Panc1 (cell line): ENCODE measurements at regions not wholly inside any gene's neighbourhood (a gene's known extent, or its start where the extent isn't known, plus 50 kb on each side); places are given as distances from the start of the nearest gene placed in this dataset.

ENCODE experiments used
- ATAC-seq: fragments of 200-7000 bp; cut with Tn5 transposase; 2 replicates; pipeline ENCODE4 v1.9.1; 2020; ENCODE audit warnings: mild to moderate bottlenecking, moderate library complexity
- BruUV-seq: library from RNA; stranded (reverse); fragments of 400-500 nt; replicated peaks from 2 replicates; lab custom pipeline; 2021; lab: Mats Ljungman, UMichigan
- CTCF ChIA-PET: fragments of 300-600 bp; sonication (Branson Sonifier 250); formaldehyde crosslinking; loops from one replicate; lab custom pipeline; 2022; ENCODE audit warnings: antibody characterized with exemption; lab: Charles Lee
- POLR2A ChIA-PET: fragments of 300-600 bp; sonication (Branson Sonifier 250); formaldehyde crosslinking; loops from one replicate; lab custom pipeline; 2022; ENCODE audit warnings: antibody characterized with exemption; lab: Charles Lee
- DNase-seq: peaks from one replicate; pipeline ENCODE4 v3.0.0-alpha.2; 2010; ENCODE audit warnings: low read depth, low spot score
- H3K27ac ChIP-seq: 2 replicates; pipeline ENCODE4 v1.5.1; 2011; ENCODE audit warnings: mild to moderate bottlenecking, low read length, inconsistent platforms
- H3K27me3 ChIP-seq: fragments of 200-500 bp; sonication (Bioruptor generic); 2 replicates; pipeline ENCODE4 v1.6.0; 2014; ENCODE audit warnings: low read length, inconsistent platforms; ENCODE audit not compliant: control insufficient read depth, insufficient read depth
- H3K36me3 ChIP-seq: fragments of 200-500 bp; sonication (Bioruptor generic); 2 replicates; pipeline ENCODE4 v1.5.1; 2014; ENCODE audit warnings: inconsistent platforms, mild to moderate bottlenecking, low read length, moderate library complexity; ENCODE audit not compliant: control insufficient read depth, insufficient read depth
- H3K4me1 ChIP-seq: 2 replicates; pipeline ENCODE4 v1.5.1; 2011; ENCODE audit warnings: inconsistent platforms, mild to moderate bottlenecking, low read length, moderate library complexity; ENCODE audit not compliant: control insufficient read depth, insufficient read depth
- H3K4me3 ChIP-seq, 2 experiments: 2 replicates each; pipeline ENCODE4 v1.5.1; 2011 to 2012; ENCODE audit warnings: low read depth in 2 of 2, low read length in 2 of 2, mild to moderate bottlenecking in 2 of 2, inconsistent platforms in 1 of 2, moderate library complexity in 1 of 2
- H3K9me3 ChIP-seq: fragments of 200-500 bp; sonication (Bioruptor generic); 2 replicates; pipeline ENCODE4 v1.5.1; 2014; ENCODE audit warnings: low read depth, mild to moderate bottlenecking, inconsistent platforms, low read length, moderate library complexity; ENCODE audit not compliant: control insufficient read depth, insufficient read depth
- POLR2AphosphoS5 ChIP-seq: IDR thresholded peaks from 2 replicates; pipeline ENCODE4 v1.6.1; 2012; ENCODE audit warnings: mild to moderate bottlenecking, low read depth, low read length, moderate library complexity
- REST ChIP-seq, 2 experiments: IDR thresholded peaks; 2 replicates each; pipeline ENCODE4 v1.6.1; 2011 to 2012; ENCODE audit warnings: low read depth in 2 of 2, control low read depth in 1 of 2, low read length in 1 of 2, mild to moderate bottlenecking in 1 of 2, moderate library complexity in 1 of 2; ENCODE audit not compliant: insufficient read depth in 1 of 2
- SIN3A ChIP-seq: IDR thresholded peaks from 2 replicates; pipeline ENCODE4 v1.6.1; 2012; ENCODE audit warnings: low read depth, mild to moderate bottlenecking, low read length, moderate library complexity, borderline replicate concordance; ENCODE audit not compliant: insufficient read depth
- TCF7L2 ChIP-seq: IDR thresholded peaks from 2 replicates; pipeline ENCODE4 v1.6.1; 2011; ENCODE audit warnings: mild to moderate bottlenecking, low read depth, low read length, inconsistent platforms
- in situ Hi-C: cut with HindIII; loops from 2 replicates; pipeline ENCODE4 v1.10.0; 2016; ENCODE audit warnings: low sequenced_read_pairs, low pct_unique_long_range_greater_than_20kb
- intact Hi-C: fragments of 100-400 bp; cut with micrococcal nuclease; formaldehyde crosslinking; loops from one replicate; pipeline ENCODE4 v1.10.0; 2022; ENCODE audit not compliant: unreplicated experiment
- TF ChIP-seq, protein P1 (sequence below): fragments of 450-650 bp; IDR thresholded peaks from 2 replicates; pipeline ENCODE4 v1.5.1; 2017; ENCODE audit warnings: mild to moderate bottlenecking

DNA sequence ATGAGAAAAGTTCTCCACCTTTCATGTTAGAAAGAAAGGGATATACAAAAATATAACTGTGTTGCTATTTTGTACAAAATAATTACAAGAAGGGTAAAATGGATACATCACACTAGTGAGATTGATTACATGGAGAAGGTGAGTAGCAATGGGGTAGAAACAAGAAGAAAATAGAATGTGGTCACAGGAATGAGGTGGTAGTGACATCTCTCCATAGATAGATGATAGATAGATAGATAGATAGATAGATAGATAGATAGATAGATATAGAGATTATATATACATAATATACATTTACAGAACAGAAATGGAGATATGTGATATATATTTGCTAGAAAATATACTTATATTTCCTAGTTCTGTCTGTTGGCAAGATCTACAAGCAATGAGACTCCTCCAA, 95.3 kb upstream of the RGPD4 start:
- ChIA-PET POLR2A (no interaction called here), CTCF (no interaction called here)
- H3K27ac ChIP-seq = no peak overlapping the region
- ATAC-seq (no peak), DNase-seq (no peak)
- H3K4me1 ChIP-seq = no peaks in the 10 kb centered on the region
- H3K27me3 ChIP-seq = no peaks in the 10 kb centered on the region
- TF ChIP-seq REST (IDR thresholded peaks at IDR 0.05; ENCODE audit: insufficient read depth in 1 of 2, low read depth in 2 of 2, low read length in 1 of 2) (no peak), TCF7L2 (no peak), SIN3A (no peak), POLR2AphosphoS5 (no peak)
- TF ChIP-seq, protein P1, sequence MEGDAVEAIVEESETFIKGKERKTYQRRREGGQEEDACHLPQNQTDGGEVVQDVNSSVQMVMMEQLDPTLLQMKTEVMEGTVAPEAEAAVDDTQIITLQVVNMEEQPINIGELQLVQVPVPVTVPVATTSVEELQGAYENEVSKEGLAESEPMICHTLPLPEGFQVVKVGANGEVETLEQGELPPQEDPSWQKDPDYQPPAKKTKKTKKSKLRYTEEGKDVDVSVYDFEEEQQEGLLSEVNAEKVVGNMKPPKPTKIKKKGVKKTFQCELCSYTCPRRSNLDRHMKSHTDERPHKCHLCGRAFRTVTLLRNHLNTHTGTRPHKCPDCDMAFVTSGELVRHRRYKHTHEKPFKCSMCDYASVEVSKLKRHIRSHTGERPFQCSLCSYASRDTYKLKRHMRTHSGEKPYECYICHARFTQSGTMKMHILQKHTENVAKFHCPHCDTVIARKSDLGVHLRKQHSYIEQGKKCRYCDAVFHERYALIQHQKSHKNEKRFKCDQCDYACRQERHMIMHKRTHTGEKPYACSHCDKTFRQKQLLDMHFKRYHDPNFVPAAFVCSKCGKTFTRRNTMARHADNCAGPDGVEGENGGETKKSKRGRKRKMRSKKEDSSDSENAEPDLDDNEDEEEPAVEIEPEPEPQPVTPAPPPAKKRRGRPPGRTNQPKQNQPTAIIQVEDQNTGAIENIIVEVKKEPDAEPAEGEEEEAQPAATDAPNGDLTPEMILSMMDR = no peak
- no peak overlapping the region for H3K4me3 ChIP-seq
- H3K9me3 ChIP-seq = 0 out of 2 replicates have a peak, but pooled peaks cover 2% of the 10 kb centered on the region
- intact Hi-C loops = no loop called here
- H3K36me3 ChIP-seq = no peaks in the 10 kb centered on the region
- in situ Hi-C loops = no loop called here
- BruUV-seq = no TSS peak

- intact Hi-C loops (no loop called here), in situ Hi-C loops (no loop called here)
- DNase-seq = no peak
- Histone ChIP-seq H3K36me3 (no peaks in the 10 kb centered on the region), H3K4me1 (no peaks in the 10 kb centered on the region), H3K27me3 (no peaks in the 10 kb centered on the region), H3K9me3 (no peaks in the 10 kb centered on the region), H3K27ac (no peak overlapping the region), H3K4me3 (no peak overlapping the region)
- no peak for TF ChIP-seq TCF7L2
- no peak for TF ChIP-seq REST (IDR thresholded peaks at IDR 0.05; ENCODE audit: insufficient read depth in 1 of 2, low read depth in 2 of 2, low read length in 1 of 2)
- no peak for TF ChIP-seq SIN3A
- no peak for TF ChIP-seq POLR2AphosphoS5
- TF ChIP-seq, protein P1 = no peak
- POLR2A ChIA-PET = no interaction called here
- no peak for ATAC-seq
- no TSS peak for BruUV-seq
- CTCF ChIA-PET = interaction anchor here (0.6 kb wide), 1 partner anchor 50 kb away, joined by 4 read pairs; no protein-coding TSS in a partner anchor
Measured at GRCh38 chr2:107735201-107735600, 91.5 kb upstream of the RGPD4 start.
